ENCODE measurements at regions not wholly inside any gene's neighbourhood (a gene's known extent, or its start where the extent isn't known, plus 50 kb on each side); places are given as distances from the start of the nearest gene placed in this dataset.

- Histone ChIP-seq H3K4me1 (no peaks in the 10 kb centered on the region), H3K4me3 (no peak overlapping the region), H3K36me3 (replicated peaks in 1 of 2; ENCODE audit: insufficient read depth in 1 of 2, low read depth in 2 of 2) (no peaks in the 10 kb centered on the region), H3K27ac (no peak overlapping the region), H3K9me3 (no peaks in the 10 kb centered on the region), H3K27me3 (no peaks in the 10 kb centered on the region)
- intact Hi-C loops (cut with DNase I) = no loop called here
- DNase-seq = no peak
- 74 to 79% methylated on average over 17 to 19 of the region's 19 CpGs for WGBS, 2 donors
- no peak for ATAC-seq
- TF ChIP-seq POLR2A (IDR thresholded peaks at IDR 0.05) (no peak), CTCF (IDR thresholded peaks at IDR 0.05) (no peak)
These were observed 61.4 kb downstream of the HAPSTR1 start for GRCh38 chr16:9152649-9153501.

- ATAC-seq (no peak), DNase-seq (no peak)
- no peak for TF ChIP-seq CTCF (IDR thresholded peaks at IDR 0.05)
- no peak for TF ChIP-seq POLR2A (IDR thresholded peaks at IDR 0.05)
- no peaks in the 10 kb centered on the region for H3K36me3 ChIP-seq (replicated peaks in 1 of 2; ENCODE audit: insufficient read depth in 1 of 2, low read depth in 2 of 2)
- H3K27ac ChIP-seq = no peak overlapping the region
- no peaks in the 10 kb centered on the region for H3K27me3 ChIP-seq
- no peaks in the 10 kb centered on the region for H3K9me3 ChIP-seq
- intact Hi-C loops (cut with DNase I) = no loop called here
- WGBS, 2 donors = 75 to 82% methylated on average over 4 of the region's 4 CpGs
- H3K4me3 ChIP-seq = no peak overlapping the region
- no peaks in the 10 kb centered on the region for H3K4me1 ChIP-seq
These were observed 62.0 kb downstream of the HAPSTR1 start for GRCh38 chr16:9153502-9153864.

DNA sequence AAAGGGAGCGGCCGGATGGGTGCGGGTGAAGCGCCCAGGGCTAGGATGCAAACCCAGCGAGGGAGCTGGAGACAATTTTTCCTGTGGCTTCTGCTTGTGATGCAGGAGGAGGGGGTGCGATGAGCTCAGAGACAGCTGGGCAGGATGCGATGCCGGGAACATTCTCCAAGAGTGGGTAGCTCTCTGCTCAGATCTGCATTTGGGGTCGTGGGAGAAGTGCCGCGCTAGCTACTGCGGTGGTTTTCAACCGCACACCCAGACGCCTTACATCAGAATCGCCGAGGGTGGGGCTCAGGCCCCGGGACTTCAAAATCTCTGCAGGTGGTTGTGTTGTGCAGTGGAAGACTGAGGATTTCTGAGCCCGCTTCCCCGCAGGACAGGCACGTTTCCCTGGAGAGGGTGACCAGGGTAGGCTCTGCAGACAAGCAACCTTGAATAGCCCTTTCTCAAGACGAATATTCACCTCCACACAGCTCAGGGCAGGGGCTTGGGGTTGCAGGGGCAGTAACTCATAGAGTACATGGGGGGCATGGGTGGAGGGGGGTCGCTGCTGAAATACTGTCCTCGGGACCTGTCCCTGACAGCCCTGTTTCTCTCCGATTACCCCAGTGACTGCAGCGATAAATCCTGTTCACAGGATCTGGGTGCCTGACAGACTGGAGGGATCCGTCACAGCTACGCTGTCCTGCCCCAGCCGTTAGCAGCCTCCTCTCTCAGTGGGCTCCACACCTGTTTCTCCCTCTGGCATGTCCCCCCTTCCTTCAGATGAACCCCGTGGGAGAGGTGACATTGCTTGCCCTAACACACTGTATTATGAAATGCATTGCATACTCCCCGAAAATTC lies 63.3 kb downstream of the HAPSTR1 start:
- Histone ChIP-seq H3K27me3 (no peaks in the 10 kb centered on the region), H3K36me3 (replicated peaks in 1 of 2; ENCODE audit: insufficient read depth in 1 of 2, low read depth in 2 of 2) (no peaks in the 10 kb centered on the region), H3K27ac (no peak overlapping the region), H3K4me3 (no peak overlapping the region), H3K9me3 (no peaks in the 10 kb centered on the region), H3K4me1 (no peaks in the 10 kb centered on the region)
- WGBS, 2 donors = 53 to 61% methylated on average over 22 to 30 of the region's 30 CpGs
- no peak for TF ChIP-seq POLR2A (IDR thresholded peaks at IDR 0.05)
- TF ChIP-seq CTCF (IDR thresholded peaks at IDR 0.05) = no peak
- DNase-seq = no peak
- ATAC-seq = no peak
- intact Hi-C loops (cut with DNase I) = no loop called here

- DNase-seq = no peak
- no peak for ATAC-seq
- H3K4me3 ChIP-seq = no peak overlapping the region
- WGBS, 2 donors = 80 to 94% methylated on average over 5 of the region's 5 CpGs
- H3K27ac ChIP-seq = no peak overlapping the region
- intact Hi-C loops (cut with DNase I) = no loop called here
- no peaks in the 10 kb centered on the region for H3K36me3 ChIP-seq (replicated peaks in 1 of 2; ENCODE audit: insufficient read depth in 1 of 2, low read depth in 2 of 2)
- no peak for TF ChIP-seq POLR2A (IDR thresholded peaks at IDR 0.05)
- no peak for TF ChIP-seq CTCF (IDR thresholded peaks at IDR 0.05)
- no peaks in the 10 kb centered on the region for H3K4me1 ChIP-seq
- H3K9me3 ChIP-seq = no peaks in the 10 kb centered on the region
- no peaks in the 10 kb centered on the region for H3K27me3 ChIP-seq
These were observed 64.4 kb downstream of the HAPSTR1 start for GRCh38 chr16:9155871-9156270.

All from body of pancreas (tissue), 4 donors.